Heart left ventricle (tissue), 13 donors: ENCODE measurements at regions not wholly inside any gene's neighbourhood (a gene's known extent, or its start where the extent isn't known, plus 50 kb on each side); places are given as distances from the start of the nearest gene placed in this dataset.

Source experiments
- POLR2A ChIP-seq, 2 donors: fragments of 450-650 bp; IDR thresholded peaks; one replicate each; pipeline ENCODE4 v1.6.1; 2017; ENCODE audit warnings: antibody characterized with exemption in 2 of 2, mild to moderate bottlenecking in 2 of 2, moderate library complexity in 2 of 2
- TF ChIP-seq, protein P1 (sequence below), 12 donors: fragments of 200-600 bp; sonication (generic) in 4 of 12; IDR thresholded peaks; one replicate each; pipeline versions ENCODE4 v1.5.0 to v1.8.0; 2018 to 2022; ENCODE audit warnings: antibody characterized with exemption in 12 of 12, mild to moderate bottlenecking in 5 of 12
- donor health status: ischemic (EF 13 %, LVEDD 7.1; RV severe dilation, severe dysfunction).
- donor health status: DM: no; HTN: yes; CAD: no.
- donor health status: DM: no; HTN: no; CAD: no.
- donor health status: ischemic (EF 25% LVEDD 6.9; RV normal size, moderate dysfunction).
- donor health status: ischemic (EF 25% LVEDD 5.7; RV mildly dilated, moderate dysfunction).
- donor health status: ischemic (EF 35%, LVEDD 5.7; RV mildly dilated, moderate dysfunction).
- donor health status: nonischemic (EF 11% LVEDD 7.7; RV severe dilation, severe dysfunction).
- donor health status: DM: yes; HTN: yes; CAD: no.
- donor health status: PGD.
- donor health status: ischemic (EF 29% LVEDD 5.4; RV normal size, mild dysfunction).
- donor health status: nonischemic (EF 23%, LVEDD 6.1; RV moderate dilation, normal function).

DNA sequence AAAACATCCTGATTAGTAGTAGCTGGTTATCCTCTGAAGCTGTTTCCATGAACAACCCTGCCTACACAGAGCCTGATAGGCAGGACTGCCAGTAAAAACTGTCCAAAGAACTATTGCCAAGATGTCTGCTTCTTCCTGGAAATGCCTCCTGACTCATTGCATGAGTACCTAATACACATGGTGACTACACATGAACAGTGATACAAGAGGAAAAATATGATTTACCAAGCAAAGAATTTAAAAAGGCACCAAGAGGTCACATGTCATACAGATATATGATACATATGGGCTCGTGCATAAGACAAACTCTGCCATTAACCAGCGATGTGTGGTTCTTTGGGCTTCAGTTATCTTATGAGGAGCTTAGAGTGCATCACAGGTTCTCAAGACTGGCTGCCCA is 552.3 kb downstream of the SLC16A7 start:
- TF ChIP-seq POLR2A (IDR thresholded peaks at IDR 0.05): no peak
- TF ChIP-seq, protein P1, sequence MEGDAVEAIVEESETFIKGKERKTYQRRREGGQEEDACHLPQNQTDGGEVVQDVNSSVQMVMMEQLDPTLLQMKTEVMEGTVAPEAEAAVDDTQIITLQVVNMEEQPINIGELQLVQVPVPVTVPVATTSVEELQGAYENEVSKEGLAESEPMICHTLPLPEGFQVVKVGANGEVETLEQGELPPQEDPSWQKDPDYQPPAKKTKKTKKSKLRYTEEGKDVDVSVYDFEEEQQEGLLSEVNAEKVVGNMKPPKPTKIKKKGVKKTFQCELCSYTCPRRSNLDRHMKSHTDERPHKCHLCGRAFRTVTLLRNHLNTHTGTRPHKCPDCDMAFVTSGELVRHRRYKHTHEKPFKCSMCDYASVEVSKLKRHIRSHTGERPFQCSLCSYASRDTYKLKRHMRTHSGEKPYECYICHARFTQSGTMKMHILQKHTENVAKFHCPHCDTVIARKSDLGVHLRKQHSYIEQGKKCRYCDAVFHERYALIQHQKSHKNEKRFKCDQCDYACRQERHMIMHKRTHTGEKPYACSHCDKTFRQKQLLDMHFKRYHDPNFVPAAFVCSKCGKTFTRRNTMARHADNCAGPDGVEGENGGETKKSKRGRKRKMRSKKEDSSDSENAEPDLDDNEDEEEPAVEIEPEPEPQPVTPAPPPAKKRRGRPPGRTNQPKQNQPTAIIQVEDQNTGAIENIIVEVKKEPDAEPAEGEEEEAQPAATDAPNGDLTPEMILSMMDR (IDR thresholded peaks at IDR 0.05): no peak
